Erythroblast (primary cell): ENCODE measurements at regions not wholly inside any gene's neighbourhood (a gene's known extent, or its start where the extent isn't known, plus 50 kb on each side); places are given as distances from the start of the nearest gene placed in this dataset.

ENCODE experiments used
- GATA1 ChIP-seq: IDR thresholded peaks from 2 replicates; pipeline ENCODE4 v1.6.1; 2011; ENCODE audit warnings: low read depth, mild to moderate bottlenecking, control low read depth, low read length, moderate library complexity
- POLR2A ChIP-seq: IDR thresholded peaks from 2 replicates; pipeline ENCODE4 v1.6.1; 2011; ENCODE audit warnings: mild to moderate bottlenecking, low read length

- TF ChIP-seq POLR2A (no peak), GATA1 (no peak)
Measured at GRCh38 chr3:194755671-194756459, 70.2 kb downstream of the FAM43A start.
